ENCODE measurements at regions not wholly inside any gene's neighbourhood (a gene's known extent, or its start where the extent isn't known, plus 50 kb on each side); places are given as distances from the start of the nearest gene placed in this dataset.

DNA sequence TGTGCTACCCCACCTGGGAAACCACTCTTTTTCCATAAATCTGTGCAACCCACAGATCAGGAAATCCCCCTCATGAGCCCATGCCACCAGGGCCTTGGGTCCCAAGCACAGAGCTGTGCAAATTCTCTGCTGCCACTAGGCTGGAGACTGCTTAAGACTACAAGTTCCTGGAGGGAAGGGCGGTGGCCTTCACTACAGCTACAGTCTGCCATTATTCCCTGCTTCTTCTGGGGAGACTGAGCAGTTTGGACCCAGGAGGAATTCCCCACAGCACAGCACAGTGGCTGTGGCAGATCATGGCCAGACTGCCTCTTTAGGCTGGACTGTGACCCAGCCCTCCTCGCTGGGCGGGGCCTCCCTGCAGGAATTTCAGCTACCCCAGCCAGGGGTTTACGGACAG, 89.7 kb upstream of the GRB10 start:
- H3K36me3 ChIP-seq: no peaks in the 10 kb centered on the region
- H3K27ac ChIP-seq: no peak overlapping the region
- H3K4me3 ChIP-seq: no peak overlapping the region
- H3K27me3 ChIP-seq (replicated peaks): 0 out of 2 replicates have a peak, but pooled peaks cover 4% of the 10 kb centered on the region
- H3K9me3 ChIP-seq (replicated peaks): no peaks in the 10 kb centered on the region
- peaks cover 17% of the 10 kb centered on the region for H3K4me1 ChIP-seq (replicated peaks)
- DNase-seq (ENCODE audit: low read depth in 1 of 2, low spot score in 2 of 2): no peak

DNA sequence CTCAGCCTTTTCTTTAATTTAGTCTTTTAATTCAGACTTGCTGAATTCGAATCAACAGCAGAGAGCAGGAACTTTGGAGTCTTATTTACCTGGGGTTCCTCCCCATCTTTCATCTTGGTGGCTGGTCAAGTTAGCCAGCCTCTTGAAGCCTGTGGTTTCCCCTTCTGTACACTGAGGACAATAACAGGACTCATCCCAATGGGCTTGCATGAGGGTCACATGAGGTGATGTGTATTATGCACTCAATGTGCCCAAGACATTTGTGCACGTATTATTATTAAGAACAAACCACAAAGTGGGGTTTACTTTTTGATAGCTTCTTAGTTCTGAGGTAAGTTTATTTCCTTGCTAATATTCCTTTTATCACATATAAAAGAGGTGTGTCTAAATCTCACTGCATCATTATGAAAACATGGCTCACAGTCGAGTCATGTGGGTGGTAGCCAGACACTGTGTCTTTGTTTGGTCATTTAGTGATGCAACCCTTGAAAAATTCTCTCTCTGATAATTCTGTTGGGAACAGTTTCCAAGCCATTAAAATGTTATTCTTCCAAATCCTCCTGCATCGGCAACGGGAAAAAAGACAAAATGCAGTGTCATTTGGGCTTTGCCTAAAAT, 86.5 kb upstream of the GRB10 start:
- peak in 1 of 2 experiments; percentile 52 for DNase-seq (ENCODE audit: low read depth in 1 of 2, low spot score in 2 of 2)
- Histone ChIP-seq H3K27me3 (replicated peaks) (peaks cover under 1% of the 10 kb centered on the region; the same call in 1 of the 2 replicates), H3K36me3 (no peaks in the 10 kb centered on the region), H3K4me1 (replicated peaks) (peaks cover 17% of the 10 kb centered on the region), H3K27ac (peak overlapping the region; percentile 53), H3K9me3 (replicated peaks) (no peaks in the 10 kb centered on the region), H3K4me3 (no peak overlapping the region)

DNA sequence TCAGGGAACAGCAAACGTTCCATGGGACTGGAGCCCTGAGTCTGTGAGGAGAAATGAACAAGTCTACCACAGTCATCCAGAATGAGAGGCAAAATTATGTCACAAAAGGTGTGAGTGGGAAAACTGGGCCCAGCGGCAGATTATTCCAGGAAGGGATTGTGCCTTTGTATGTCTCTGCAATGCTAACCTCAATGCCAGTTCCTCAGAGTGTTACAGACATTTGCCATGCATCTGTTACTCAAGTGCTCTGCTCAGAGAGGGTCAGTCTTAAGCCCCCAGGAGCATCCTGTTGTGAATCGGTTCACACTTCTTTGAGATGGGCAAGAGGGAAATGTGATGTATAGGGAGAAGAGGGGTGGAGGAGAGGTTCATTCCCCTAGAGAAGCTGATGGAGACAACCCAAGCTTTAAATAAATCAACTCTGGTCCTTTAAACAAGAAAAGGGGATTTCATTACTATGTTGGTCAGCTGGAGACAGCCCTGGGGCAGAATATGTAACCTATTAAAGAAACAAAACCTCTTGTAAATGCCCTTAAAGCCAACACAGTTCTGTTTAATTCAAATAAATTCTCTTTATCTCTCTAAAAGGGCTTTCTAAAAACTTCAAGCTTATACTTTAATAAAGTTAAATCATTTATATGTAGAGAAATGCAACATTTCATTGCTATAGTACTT, 85.9 kb upstream of the GRB10 start:
- no peaks in the 10 kb centered on the region for H3K9me3 ChIP-seq (replicated peaks)
- no peak for DNase-seq (ENCODE audit: low read depth in 1 of 2, low spot score in 2 of 2)
- H3K4me1 ChIP-seq (replicated peaks): peaks cover 17% of the 10 kb centered on the region
- H3K27ac ChIP-seq: peak overlapping the region; percentile 53
- no peaks in the 10 kb centered on the region for H3K36me3 ChIP-seq
- H3K4me3 ChIP-seq: no peak overlapping the region
- no peaks in the 10 kb centered on the region; the same call in 1 of the 2 replicates for H3K27me3 ChIP-seq (replicated peaks)

DNA sequence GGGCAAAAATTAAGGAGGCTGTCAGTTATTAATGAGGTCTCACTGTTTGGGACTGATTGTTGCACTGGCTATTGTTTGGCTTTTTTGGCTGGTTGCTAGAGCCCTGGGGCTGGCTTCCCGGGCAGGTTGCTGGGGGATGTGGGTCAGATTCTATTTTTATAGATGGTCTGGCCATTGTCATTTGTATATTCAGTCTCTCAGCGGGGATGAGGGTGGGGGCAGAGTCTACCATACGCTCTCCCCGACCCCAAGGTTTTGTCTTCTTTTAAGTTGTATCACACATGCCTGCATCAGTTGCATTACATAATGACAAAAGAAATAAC, 84.3 kb upstream of the GRB10 start:
- Histone ChIP-seq H3K36me3 (no peaks in the 10 kb centered on the region), H3K27me3 (replicated peaks) (no peaks in the 10 kb centered on the region; the same call in 1 of the 2 replicates), H3K27ac (no peak overlapping the region), H3K4me1 (replicated peaks) (peaks cover 17% of the 10 kb centered on the region), H3K9me3 (replicated peaks) (no peaks in the 10 kb centered on the region), H3K4me3 (no peak overlapping the region)
- DNase-seq (ENCODE audit: low read depth in 1 of 2, low spot score in 2 of 2): no peak

DNA sequence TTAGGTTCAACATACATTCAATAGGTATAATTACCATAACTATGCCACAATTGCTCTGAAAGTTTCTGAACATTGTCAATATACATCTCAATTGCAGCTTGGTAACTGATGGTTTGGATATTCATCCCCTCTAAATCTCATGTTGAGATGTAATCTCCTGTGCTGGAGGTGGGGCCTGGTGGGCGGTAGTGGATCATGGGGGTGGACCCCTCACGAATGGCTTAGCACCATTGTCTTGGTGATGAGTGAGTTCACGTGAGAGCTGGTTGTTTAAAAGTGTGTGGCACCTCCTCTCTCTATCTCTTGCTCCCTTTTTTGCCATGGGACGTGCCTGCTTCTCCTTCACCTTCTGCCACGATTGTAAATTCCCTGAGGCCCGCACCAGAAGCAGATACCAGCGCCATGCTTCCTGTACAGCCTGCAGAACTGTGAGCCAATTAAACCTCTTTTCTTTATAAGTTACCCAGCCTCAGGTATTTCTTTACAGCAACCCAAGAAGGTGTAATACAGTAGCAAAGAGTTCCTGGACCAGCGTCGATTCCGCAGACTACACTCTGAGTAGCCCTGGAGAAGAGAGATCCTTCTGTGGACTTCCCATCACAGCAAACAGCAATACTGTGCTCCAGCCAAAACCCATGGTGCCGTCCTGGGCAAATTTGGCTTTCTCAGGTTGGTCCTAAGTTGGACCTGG, 83.8 kb upstream of the GRB10 start:
- Histone ChIP-seq H3K27me3 (replicated peaks) (no peaks in the 10 kb centered on the region; the same call in 1 of the 2 replicates), H3K4me1 (replicated peaks) (peaks cover 17% of the 10 kb centered on the region), H3K27ac (no peak overlapping the region), H3K4me3 (no peak overlapping the region), H3K9me3 (replicated peaks) (no peaks in the 10 kb centered on the region), H3K36me3 (no peaks in the 10 kb centered on the region)
- no peak for DNase-seq (ENCODE audit: low read depth in 1 of 2, low spot score in 2 of 2)

DNA sequence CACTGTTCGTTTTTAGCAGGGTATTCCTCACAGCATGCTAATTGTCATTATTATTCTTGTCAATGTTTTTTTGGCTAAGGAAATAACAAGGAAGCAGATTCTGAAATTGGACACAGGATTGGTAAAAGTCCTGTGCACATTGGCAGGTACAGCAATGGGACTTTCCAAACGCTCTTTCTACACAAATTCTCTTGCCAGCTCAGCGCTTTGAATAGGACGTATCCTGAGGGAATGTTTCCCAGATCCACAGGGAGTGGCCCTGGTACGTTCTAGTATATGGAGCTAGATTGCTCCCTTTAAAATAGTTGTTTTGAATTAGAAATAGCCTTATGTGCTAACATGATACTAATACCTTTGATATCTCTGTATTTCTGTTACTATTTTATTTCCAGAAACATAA, 82.8 kb upstream of the GRB10 start:
- DNase-seq (ENCODE audit: low read depth in 1 of 2, low spot score in 2 of 2): no peak
- H3K4me3 ChIP-seq: no peak overlapping the region

DNA sequence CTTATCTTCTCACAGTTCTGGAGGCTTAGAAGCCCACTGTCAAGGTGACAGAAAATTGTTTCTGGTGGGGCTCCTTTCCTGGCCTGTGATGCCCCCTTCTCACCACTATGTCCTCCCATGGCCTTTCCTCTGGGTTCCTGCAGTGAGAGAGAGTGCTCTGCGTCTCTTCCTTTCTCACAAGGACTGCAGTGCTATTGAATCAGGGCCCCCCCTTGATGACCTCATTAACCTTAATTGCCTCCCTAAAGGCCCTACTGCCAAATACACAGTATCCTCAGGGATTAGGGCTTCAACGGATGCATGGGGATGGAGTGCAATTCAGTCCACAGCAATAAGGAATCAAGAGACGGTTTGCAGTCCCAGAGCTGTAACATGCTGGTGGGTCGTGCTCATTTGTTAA, 82.0 kb upstream of the GRB10 start:
- Histone ChIP-seq H3K27me3 (replicated peaks) (no peaks in the 10 kb centered on the region; the same call in 1 of the 2 replicates), H3K27ac (no peak overlapping the region), H3K9me3 (replicated peaks) (no peaks in the 10 kb centered on the region), H3K4me1 (replicated peaks) (peaks cover 13% of the 10 kb centered on the region), H3K36me3 (no peaks in the 10 kb centered on the region), H3K4me3 (no peak overlapping the region)
- no peak for DNase-seq (ENCODE audit: low read depth in 1 of 2, low spot score in 2 of 2)

More for the DNA sequence above, 82.8 kb upstream of the GRB10 start:
- Histone ChIP-seq H3K36me3 (no peaks in the 10 kb centered on the region), H3K4me1 (replicated peaks) (peaks cover 17% of the 10 kb centered on the region), H3K9me3 (replicated peaks) (no peaks in the 10 kb centered on the region), H3K27me3 (replicated peaks) (no peaks in the 10 kb centered on the region; the same call in 1 of the 2 replicates), H3K27ac (no peak overlapping the region)

DNA sequence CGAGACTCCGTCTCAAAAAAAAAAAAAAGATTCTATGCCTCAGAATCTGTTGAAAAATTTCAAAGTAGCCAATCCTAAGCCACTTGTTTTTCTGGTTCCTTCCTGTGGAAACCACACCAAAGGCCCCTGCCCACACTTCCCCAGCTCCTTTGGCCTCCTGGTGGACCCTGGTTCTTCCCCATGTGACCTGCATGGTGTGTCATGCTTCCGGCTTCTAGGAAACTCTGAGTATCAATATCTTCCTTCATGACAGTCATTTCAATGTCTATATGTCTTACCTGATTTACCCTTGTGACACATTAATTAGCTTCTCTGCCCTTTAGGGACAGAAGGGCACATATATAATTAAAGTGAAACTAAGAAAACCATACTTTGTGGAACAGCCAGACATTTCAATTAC, 80.4 kb upstream of the GRB10 start:
- Histone ChIP-seq H3K36me3 (no peaks in the 10 kb centered on the region), H3K27me3 (replicated peaks) (no peaks in the 10 kb centered on the region; the same call in 1 of the 2 replicates), H3K9me3 (replicated peaks) (no peaks in the 10 kb centered on the region), H3K4me1 (replicated peaks) (no peaks in the 10 kb centered on the region), H3K27ac (no peak overlapping the region), H3K4me3 (no peak overlapping the region)
- DNase-seq (ENCODE audit: low read depth in 1 of 2, low spot score in 2 of 2): no peak

DNA sequence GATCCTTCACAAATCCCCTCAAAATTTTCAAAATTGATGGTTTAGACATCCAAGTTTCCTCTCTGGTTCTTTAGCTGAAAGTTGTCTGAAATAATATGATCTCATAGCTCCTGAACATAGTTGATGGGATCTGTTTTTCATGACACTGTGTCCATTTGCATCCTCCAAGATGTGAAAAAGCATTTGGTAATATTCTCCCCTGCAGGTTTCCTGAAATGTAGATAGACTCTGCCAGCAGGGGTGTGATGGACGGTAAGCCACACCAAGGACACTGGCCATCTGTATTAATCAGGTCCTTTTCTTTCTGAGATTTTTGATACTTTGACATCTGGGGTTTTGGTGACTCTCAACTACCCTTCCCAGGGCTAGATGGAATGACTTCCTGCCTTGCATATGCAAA, 79.6 kb upstream of the GRB10 start:
- Histone ChIP-seq H3K27ac (no peak overlapping the region), H3K4me1 (replicated peaks) (no peaks in the 10 kb centered on the region), H3K4me3 (no peak overlapping the region), H3K36me3 (no peaks in the 10 kb centered on the region), H3K9me3 (replicated peaks) (no peaks in the 10 kb centered on the region), H3K27me3 (replicated peaks) (no peaks in the 10 kb centered on the region; the same call in 1 of the 2 replicates)
- DNase-seq (ENCODE audit: low read depth in 1 of 2, low spot score in 2 of 2): no peak

DNA sequence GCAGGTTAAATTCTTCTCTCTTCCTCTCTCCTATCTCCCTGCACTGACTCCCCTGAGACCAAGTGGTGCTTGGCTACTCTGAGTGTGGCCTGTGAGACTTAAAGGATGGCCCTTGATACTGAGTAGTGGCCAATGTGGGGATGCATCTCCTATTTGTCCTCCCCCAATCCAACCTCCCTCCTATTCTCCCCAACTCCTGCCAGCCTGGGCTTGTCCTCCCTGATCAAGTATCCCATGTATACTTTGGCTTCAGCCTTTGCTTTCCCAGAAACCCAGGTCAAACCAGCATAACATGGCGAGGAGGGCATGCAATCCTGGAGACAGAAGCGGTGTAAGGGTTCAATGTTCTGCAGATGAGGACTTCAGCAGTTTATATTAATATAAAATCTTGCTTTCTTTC, 77.9 kb upstream of the GRB10 start:
- Histone ChIP-seq H3K36me3 (no peaks in the 10 kb centered on the region), H3K9me3 (replicated peaks) (no peaks in the 10 kb centered on the region), H3K4me3 (no peak overlapping the region), H3K27ac (no peak overlapping the region), H3K4me1 (replicated peaks) (no peaks in the 10 kb centered on the region), H3K27me3 (replicated peaks) (no peaks in the 10 kb centered on the region)
- no peak for DNase-seq (ENCODE audit: low read depth in 1 of 2, low spot score in 2 of 2)

DNA sequence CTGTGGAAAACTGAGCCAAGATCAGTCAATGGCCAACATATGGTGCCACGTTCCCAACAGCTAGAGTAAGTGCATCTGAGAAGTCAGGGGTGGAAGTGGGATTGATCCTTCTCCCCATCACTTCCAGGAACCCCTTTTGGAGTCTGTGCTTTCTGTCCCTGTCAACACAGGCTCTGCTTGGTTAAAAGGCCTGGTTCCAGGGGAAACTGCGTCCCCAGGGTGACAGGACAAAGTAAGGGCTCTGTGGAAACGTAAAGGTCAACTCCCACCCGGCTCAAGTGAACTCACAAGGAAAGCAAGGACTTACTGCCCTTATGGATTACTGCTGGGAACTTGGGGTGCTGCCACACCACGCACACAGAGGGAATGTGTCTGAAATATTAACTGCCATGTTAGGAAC, 77.5 kb upstream of the GRB10 start:
- Histone ChIP-seq H3K27ac (no peak overlapping the region), H3K36me3 (no peaks in the 10 kb centered on the region), H3K4me3 (no peak overlapping the region), H3K4me1 (replicated peaks) (no peaks in the 10 kb centered on the region), H3K27me3 (replicated peaks) (no peaks in the 10 kb centered on the region), H3K9me3 (replicated peaks) (no peaks in the 10 kb centered on the region)
- DNase-seq (ENCODE audit: low read depth in 1 of 2, low spot score in 2 of 2): peak in 1 of 2 experiments; percentile 11

DNA sequence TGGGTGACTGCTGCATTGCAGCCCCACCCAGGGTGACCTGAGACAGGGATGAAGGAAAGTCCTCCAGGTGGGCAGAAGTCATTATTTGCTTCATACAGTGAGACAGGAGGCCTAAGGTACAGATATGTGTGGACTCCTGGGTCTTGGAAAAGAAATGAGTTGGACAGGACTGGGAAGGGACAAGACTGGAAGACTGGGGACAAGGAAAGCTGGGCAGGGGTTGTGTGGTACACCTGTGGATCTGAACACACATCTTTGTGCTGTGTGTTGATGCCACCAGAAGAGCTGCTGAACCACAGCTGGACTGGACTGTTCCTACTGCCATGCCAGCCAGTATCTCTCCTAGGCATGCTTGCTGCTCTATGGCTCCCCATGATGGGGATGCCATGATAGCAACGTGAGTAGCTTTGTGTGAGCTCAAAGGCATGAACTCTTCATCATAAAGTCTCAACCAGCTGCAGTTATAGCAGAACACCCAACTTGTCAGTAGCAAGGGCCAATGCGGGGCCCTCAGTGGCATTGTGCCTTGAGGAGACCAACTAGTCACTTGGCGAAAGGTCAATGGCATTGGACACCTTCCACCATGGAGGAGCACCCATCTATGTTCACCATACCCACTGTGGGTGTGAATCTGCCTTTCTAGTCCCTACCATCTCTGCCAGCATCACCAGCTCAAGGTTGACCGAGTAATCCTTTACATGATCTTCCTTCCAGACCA, 76.0 kb upstream of the GRB10 start:
- Histone ChIP-seq H3K27me3 (replicated peaks) (no peaks in the 10 kb centered on the region), H3K9me3 (replicated peaks) (no peaks in the 10 kb centered on the region), H3K27ac (no peak overlapping the region), H3K36me3 (no peaks in the 10 kb centered on the region), H3K4me3 (no peak overlapping the region), H3K4me1 (replicated peaks) (no peaks in the 10 kb centered on the region)
- DNase-seq (ENCODE audit: low read depth in 1 of 2, low spot score in 2 of 2): peak in 1 of 2 experiments; percentile 16

DNA sequence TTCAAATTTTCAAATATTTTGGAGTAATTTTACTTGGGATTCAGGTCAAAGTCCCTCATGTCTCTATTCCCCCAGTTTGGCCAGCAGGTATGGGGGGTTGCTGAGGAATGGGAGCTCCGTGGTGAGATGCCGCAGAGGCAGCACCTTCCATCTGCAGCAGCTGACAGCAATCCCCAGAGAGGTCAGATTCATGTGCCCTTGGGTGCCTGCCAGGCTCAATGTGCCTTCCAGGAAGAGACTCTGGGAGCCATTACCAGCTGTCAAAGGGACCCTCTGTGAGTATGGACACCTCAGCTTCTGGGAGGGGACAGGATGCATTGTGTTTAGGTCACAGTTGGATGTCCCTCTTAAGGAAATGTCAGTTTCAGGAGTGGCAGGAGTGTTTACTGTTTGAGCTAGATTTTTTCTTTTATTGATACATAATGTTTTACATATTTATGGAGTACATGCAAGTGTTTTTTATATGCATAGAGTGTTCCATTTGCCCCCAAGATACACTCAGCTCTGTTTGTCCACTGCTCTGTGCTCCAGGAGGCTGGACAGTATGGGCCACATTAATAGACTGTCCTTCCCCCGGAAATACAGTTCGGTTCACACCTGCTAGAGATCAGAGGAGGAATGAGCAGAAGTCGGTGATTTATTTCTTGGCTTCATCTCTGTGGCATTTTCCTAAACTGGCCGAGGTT, 75.3 kb upstream of the GRB10 start:
- no peaks in the 10 kb centered on the region for H3K27me3 ChIP-seq (replicated peaks)

More for the DNA sequence above, 75.3 kb upstream of the GRB10 start:
- H3K9me3 ChIP-seq (replicated peaks): no peaks in the 10 kb centered on the region
- no peaks in the 10 kb centered on the region for H3K36me3 ChIP-seq
- no peak overlapping the region for H3K4me3 ChIP-seq
- H3K4me1 ChIP-seq (replicated peaks): no peaks in the 10 kb centered on the region
- DNase-seq (ENCODE audit: low read depth in 1 of 2, low spot score in 2 of 2): peak in 1 of 2 experiments; percentile 16
- no peak overlapping the region for H3K27ac ChIP-seq

Measured in SJSA1 (cell line).